B cell (primary cell): ENCODE measurements at regions not wholly inside any gene's neighbourhood (a gene's known extent, or its start where the extent isn't known, plus 50 kb on each side); places are given as distances from the start of the nearest gene placed in this dataset.

ENCODE experiments used
- ATAC-seq: fragments of 200-7000 bp; cut with Tn5 transposase; one replicate; pipeline ENCODE4 v1.10.0; 2021; ENCODE audit warnings: low read depth, mild to moderate bottlenecking, moderate number of reproducible peaks, moderate library complexity
- CTCF ChIA-PET: fragments of 350-600 bp; sonication (Branson Sonifier 250); formaldehyde crosslinking; loops from one replicate; lab custom pipeline; 2021; ENCODE audit warnings: antibody characterized with exemption, inconsistent platforms; lab: Charles Lee
- POLR2A ChIA-PET: fragments of 350-600 bp; sonication (Branson Sonifier 250); formaldehyde crosslinking; loops from one replicate; lab custom pipeline; 2021; ENCODE audit warnings: antibody characterized with exemption; lab: Charles Lee
- DNase-seq: peaks from one replicate; pipeline ENCODE4 v3.0.0; 2013
- H2AFZ ChIP-seq: 2 replicates; pipeline ENCODE4 v1.6.1; 2012; ENCODE audit warnings: mild to moderate bottlenecking, low read depth, low read length; ENCODE audit not compliant: insufficient read depth, poor library complexity, severe bottlenecking
- H3K27ac ChIP-seq, 2 donors: 1 replicate in 1 of 2; 2 replicates in 1 of 2; pipeline ENCODE4 v1.5.1; 2012 to 2013; ENCODE audit warnings: low read length in 2 of 2, mild to moderate bottlenecking in 2 of 2, moderate library complexity in 1 of 2
- H3K27me3 ChIP-seq, 4 experiments: fragments of 200-600 bp in 1 of 4; sonication (generic) in 1 of 4; replicated peaks in 1 of 4; 1 replicate in 2 of 4; 2 replicates in 2 of 4; pipeline versions ENCODE4 v1.6.1 to v1.7.0; 2013 to 2016; ENCODE audit warnings: low read length in 3 of 4, mild to moderate bottlenecking in 2 of 4, mixed read lengths in 1 of 4, moderate library complexity in 1 of 4; ENCODE audit not compliant: insufficient read depth in 4 of 4, control insufficient read depth in 3 of 4; ENCODE audit errors: control extremely low read depth in 1 of 4
- H3K36me3 ChIP-seq, 2 experiments: replicated peaks in 1 of 2; 1 replicate in 1 of 2; 2 replicates in 1 of 2; pipeline versions ENCODE4 v1.6.1 to v1.7.1; 2013; ENCODE audit warnings: low read length in 1 of 2; ENCODE audit not compliant: insufficient read depth in 2 of 2, control insufficient read depth in 1 of 2; ENCODE audit errors: control extremely low read depth in 1 of 2, extremely low read depth in 1 of 2
- H3K4me1 ChIP-seq, 2 donors: fragments of 200-600 bp in 1 of 2; sonication (generic) in 1 of 2; 1 replicate in 1 of 2; 2 replicates in 1 of 2; pipeline versions ENCODE4 v1.5.1 to v1.6.1; 2013 to 2017; ENCODE audit warnings: low read length in 2 of 2; ENCODE audit not compliant: control insufficient read depth in 2 of 2, insufficient read depth in 2 of 2
- H3K4me2 ChIP-seq: replicated peaks from 2 replicates; pipeline ENCODE3; 2012; ENCODE audit warnings: mild to moderate bottlenecking, low read depth, low read length; ENCODE audit not compliant: poor library complexity, severe bottlenecking
- H3K4me3 ChIP-seq, 5 experiments: fragments of 200-600 bp in 1 of 5; sonication (generic) in 1 of 5; 1 replicate in 3 of 5; 2 replicates in 2 of 5; pipeline versions ENCODE4 v1.5.1 to v1.7.0; 2011 to 2016; ENCODE audit warnings: low read length in 4 of 5, mild to moderate bottlenecking in 4 of 5, low read depth in 2 of 5, control low read depth in 1 of 5, moderate library complexity in 1 of 5; ENCODE audit not compliant: insufficient read depth in 1 of 5; ENCODE audit errors: control extremely low read depth in 1 of 5, extremely low read depth in 1 of 5
- H3K79me2 ChIP-seq: fragments of 200-600 bp; sonication (generic); one replicate; pipeline ENCODE4 v1.6.0; 2016; ENCODE audit warnings: low read length; ENCODE audit not compliant: control insufficient read depth, insufficient read depth
- H3K9ac ChIP-seq: fragments of 200-600 bp; sonication (generic); 2 replicates; pipeline ENCODE4 v1.6.1; 2017; ENCODE audit warnings: mild to moderate bottlenecking, low read length, moderate library complexity
- H3K9me3 ChIP-seq, 3 donors: one replicate each; pipeline versions ENCODE4 v1.6.1 to v1.7.1; 2013; ENCODE audit warnings: low read length in 2 of 3; ENCODE audit not compliant: control insufficient read depth in 2 of 3, insufficient read depth in 1 of 3; ENCODE audit errors: control extremely low read depth in 1 of 3
- H4K20me1 ChIP-seq: 2 replicates; pipeline ENCODE4 v1.6.0; 2012; ENCODE audit warnings: mild to moderate bottlenecking, low read length; ENCODE audit not compliant: insufficient read depth, control insufficient read depth, poor library complexity, severe bottlenecking
- H3K27ac Mint-ChIP-seq: one replicate; pipeline ENCODE4 v1.8.0; 2021; ENCODE audit warnings: mixed read lengths
- H3K27me3 Mint-ChIP-seq: one replicate; pipeline ENCODE4 v1.8.0; 2021; ENCODE audit warnings: mixed read lengths
- H3K4me1 Mint-ChIP-seq: one replicate; pipeline ENCODE4 v1.8.0; 2021; ENCODE audit warnings: mixed read lengths
- H3K4me3 Mint-ChIP-seq: one replicate; pipeline ENCODE4 v1.8.0; 2021; ENCODE audit warnings: mixed read lengths
- H3K9me3 Mint-ChIP-seq: one replicate; pipeline ENCODE4 v1.8.0; 2022; ENCODE audit warnings: mixed read lengths; ENCODE audit not compliant: insufficient read depth
- CTCF ChIP-seq: fragments of 200-600 bp; IDR thresholded peaks from one replicate; pipeline ENCODE4 v1.8.0; 2022; ENCODE audit warnings: antibody characterized with exemption, mild to moderate bottlenecking
- EZH2 ChIP-seq: IDR thresholded peaks from 2 replicates; pipeline ENCODE4 v1.6.1; 2012; ENCODE audit warnings: borderline replicate concordance, low read depth, mild to moderate bottlenecking, moderate library complexity, low read length; ENCODE audit not compliant: insufficient read depth, poor library complexity, severe bottlenecking
- WGBS: methylation state at CpG from one replicate; pipeline ENCODE4 v1.1.5; 2013; ENCODE audit warnings: missing lambda C conversion rate; ENCODE audit not compliant: insufficient coverage; 5-methylcytosine and 5-hydroxymethylcytosine counted together
- intact Hi-C: fragments of 100-400 bp; cut with micrococcal nuclease; formaldehyde crosslinking; loops from one replicate; pipeline ENCODE4 v1.10.0; 2022

GRCh38 chr13:40269086-40269485 is 397.4 kb downstream of the FOXO1 start:
- Mint-ChIP-seq H3K27ac (peak overlapping the region; percentile 28), H3K4me3 (no peak overlapping the region), H3K4me1 (peaks cover 32% of the 10 kb centered on the region), H3K27me3 (no peaks in the 10 kb centered on the region), H3K9me3 (no peaks in the 10 kb centered on the region)
- ChIA-PET POLR2A (no interaction called here), CTCF (no interaction called here)
- no peaks in the 10 kb centered on the region for H4K20me1 ChIP-seq
- TF ChIP-seq CTCF: no peak
- H2AFZ ChIP-seq: no peak overlapping the region
- H3K27ac ChIP-seq: no peak overlapping the region
- H3K79me2 ChIP-seq: no peaks in the 10 kb centered on the region
- no peak overlapping the region for H3K4me3 ChIP-seq
- DNase-seq (no peak), ATAC-seq (no peak)
- intact Hi-C loops: no loop called here
- no peaks in the 10 kb centered on the region for H3K27me3 ChIP-seq
- H3K4me1 ChIP-seq: peaks cover 19 to 28% of the 10 kb centered on the region in 2 donors
- no peak overlapping the region for H3K4me2 ChIP-seq
- no peak overlapping the region for H3K9ac ChIP-seq
- no peaks in the 10 kb centered on the region for H3K36me3 ChIP-seq
- no peaks in the 10 kb centered on the region for H3K9me3 ChIP-seq
- WGBS: 77% methylated on average over 2 of the region's 2 CpGs

GRCh38 chr13:40270726-40271125 is 395.7 kb downstream of the FOXO1 start:
- Histone ChIP-seq H3K4me1 (peaks cover 28 to 41% of the 10 kb centered on the region in 2 donors), H3K27ac (no peak overlapping the region), H3K4me3 (no peak overlapping the region), H3K27me3 (no peaks in the 10 kb centered on the region), H3K36me3 (no peaks in the 10 kb centered on the region), H3K9ac (no peak overlapping the region), H2AFZ (no peak overlapping the region), H4K20me1 (no peaks in the 10 kb centered on the region), H3K79me2 (no peaks in the 10 kb centered on the region), H3K4me2 (no peak overlapping the region), H3K9me3 (no peaks in the 10 kb centered on the region)
- POLR2A ChIA-PET: no interaction called here
- H3K4me3 Mint-ChIP-seq: no peak overlapping the region
- intact Hi-C loops: no loop called here
- no peaks in the 10 kb centered on the region for H3K9me3 Mint-ChIP-seq
- H3K27ac Mint-ChIP-seq: no peak overlapping the region
- no peak for ATAC-seq
- no peak for TF ChIP-seq CTCF
- no peak for TF ChIP-seq EZH2
- CTCF ChIA-PET: no interaction called here
- H3K27me3 Mint-ChIP-seq: no peaks in the 10 kb centered on the region
- WGBS: no CpG with 5 or more reads among the region's 1 CpG
- peaks cover 47% of the 10 kb centered on the region for H3K4me1 Mint-ChIP-seq
- no peak for DNase-seq
